GM23338 (cell line): ENCODE measurements at regions not wholly inside any gene's neighbourhood (a gene's known extent, or its start where the extent isn't known, plus 50 kb on each side); places are given as distances from the start of the nearest gene placed in this dataset.

Experiments used
- ATAC-seq: fragments of 200-7000 bp; cut with Tn5 transposase; 3 replicates; pipeline ENCODE4 v1.9.1; 2020
- DNase-seq: peaks from one replicate; pipeline ENCODE4 v3.0.0-alpha.2; 2015; ENCODE audit warnings: low spot score
- H2AFZ ChIP-seq: fragments of 200-600 bp; sonication (generic); 2 replicates; pipeline ENCODE4 v1.8.0; 2016; ENCODE audit warnings: antibody characterized with exemption, mild to moderate bottlenecking, moderate library complexity
- H3F3A ChIP-seq: fragments of 200-600 bp; sonication (generic); replicated peaks from 2 replicates; pipeline ENCODE4 v1.8.0; 2017; ENCODE audit warnings: antibody characterized with exemption, mixed run types, low read depth
- H3K27ac ChIP-seq: fragments of 200-600 bp; sonication (generic); 2 replicates; pipeline ENCODE4 v1.6.1; 2016; ENCODE audit warnings: low read depth
- H3K27me3 ChIP-seq: fragments of 200-600 bp; sonication (generic); 2 replicates; pipeline ENCODE4 v1.8.0; 2016; ENCODE audit warnings: mild to moderate bottlenecking, mixed run types, moderate library complexity; ENCODE audit not compliant: insufficient read depth
- H3K36me3 ChIP-seq: fragments of 200-600 bp; sonication (generic); 2 replicates; pipeline ENCODE4 v1.8.0; 2016; ENCODE audit warnings: mild to moderate bottlenecking; ENCODE audit not compliant: insufficient read depth
- H3K4me1 ChIP-seq: fragments of 200-600 bp; sonication (generic); 2 replicates; pipeline ENCODE4 v1.8.0; 2016; ENCODE audit warnings: mild to moderate bottlenecking, moderate library complexity; ENCODE audit not compliant: insufficient read depth
- H3K4me2 ChIP-seq: fragments of 200-600 bp; sonication (generic); 2 replicates; pipeline ENCODE4 v1.7.1; 2017; ENCODE audit warnings: mixed run types
- H3K4me3 ChIP-seq: fragments of 200-600 bp; sonication (generic); 2 replicates; pipeline ENCODE4 v1.6.1; 2016; ENCODE audit warnings: mixed run types
- H3K79me2 ChIP-seq: fragments of 200-600 bp; sonication (generic); replicated peaks from 2 replicates; pipeline ENCODE4 v1.8.0; 2017; ENCODE audit warnings: mild to moderate bottlenecking; ENCODE audit not compliant: insufficient read depth
- H3K9me2 ChIP-seq: fragments of 200-600 bp; sonication (generic); 2 replicates; pipeline ENCODE4 v1.8.0; 2017; ENCODE audit not compliant: insufficient read depth
- H4K20me1 ChIP-seq: fragments of 200-600 bp; sonication (generic); replicated peaks from 2 replicates; pipeline ENCODE4 v1.8.0; 2017; ENCODE audit warnings: mild to moderate bottlenecking; ENCODE audit not compliant: insufficient read depth
- H3K27ac Mint-ChIP-seq: 2 replicates; pipeline ENCODE4 v1.8.0; 2020; ENCODE audit warnings: inconsistent platforms, mild to moderate bottlenecking, moderate library complexity, mixed read lengths
- H3K27me3 Mint-ChIP-seq: 3 replicates; pipeline ENCODE4 v1.8.0; 2022; ENCODE audit warnings: low read depth, mild to moderate bottlenecking, moderate library complexity, mixed read lengths, inconsistent platforms; ENCODE audit not compliant: insufficient read depth, poor library complexity
- H3K36me3 Mint-ChIP-seq: 3 replicates; pipeline ENCODE4 v1.8.0; 2021; ENCODE audit warnings: low read depth, mild to moderate bottlenecking, inconsistent platforms, moderate library complexity, mixed read lengths
- H3K4me1 Mint-ChIP-seq: 3 replicates; pipeline ENCODE4 v1.8.0; 2020; ENCODE audit warnings: mild to moderate bottlenecking, inconsistent platforms, mixed read lengths
- H3K4me3 Mint-ChIP-seq: 3 replicates; pipeline ENCODE4 v1.8.0; 2021; ENCODE audit warnings: moderate library complexity, mild to moderate bottlenecking, inconsistent platforms, mixed read lengths
- H3K9me3 Mint-ChIP-seq: 3 replicates; pipeline ENCODE4 v1.8.0; 2020; ENCODE audit warnings: moderate library complexity, mild to moderate bottlenecking, inconsistent platforms, mixed read lengths
- CREB1 ChIP-seq: fragments of 250-450 bp; sonication (Bioruptor Pico); IDR thresholded peaks from 2 replicates; pipeline ENCODE4 v1.5.0; 2020; ENCODE audit warnings: low read depth, mild to moderate bottlenecking, moderate library complexity
- ETS1 ChIP-seq: IDR thresholded peaks from 2 replicates; pipeline ENCODE4 v1.6.1; 2016; ENCODE audit warnings: antibody characterized with exemption
- EZH2 ChIP-seq: fragments of 200-600 bp; sonication (generic); IDR thresholded peaks from one replicate; pipeline ENCODE4 v1.8.0; 2017; ENCODE audit warnings: antibody characterized with exemption, mild to moderate bottlenecking, low read depth; ENCODE audit not compliant: unreplicated experiment
- EZH2phosphoT487 ChIP-seq: fragments of 200-600 bp; sonication (generic); IDR thresholded peaks from one replicate; pipeline ENCODE4 v1.8.1; 2018; ENCODE audit warnings: antibody characterized with exemption; ENCODE audit not compliant: unreplicated experiment
- JUNB ChIP-seq: IDR thresholded peaks from one replicate; pipeline ENCODE4 v1.6.1; 2016; ENCODE audit warnings: antibody characterized with exemption; ENCODE audit not compliant: unreplicated experiment
- NANOG ChIP-seq: IDR thresholded peaks from 2 replicates; pipeline ENCODE4 v1.6.1; 2016; ENCODE audit warnings: antibody characterized with exemption, borderline replicate concordance
- POLR2AphosphoS5 ChIP-seq: IDR thresholded peaks from 2 replicates; pipeline ENCODE4 v1.6.1; 2016; ENCODE audit warnings: antibody characterized with exemption, low read depth
- ZNF114 ChIP-seq: fragments of 250-450 bp; sonication (Bioruptor Pico); IDR thresholded peaks from 2 replicates; pipeline ENCODE4 v1.5.0; 2020; ENCODE audit warnings: mild to moderate bottlenecking, moderate library complexity
- ZNF331 ChIP-seq: fragments of 250-450 bp; sonication (Bioruptor Pico); IDR thresholded peaks from 2 replicates; pipeline ENCODE4 v1.5.0; 2020; ENCODE audit warnings: low read depth, mild to moderate bottlenecking, moderate library complexity
- TF ChIP-seq, protein P1 (sequence below), 2 experiments: fragments of 200-600 bp in 1 of 2; sonication (generic) in 1 of 2; conservative IDR thresholded peaks; 2 replicates each; pipeline versions ENCODE4 v1.5.1 to v1.6.1; 2016 to 2017; ENCODE audit warnings: antibody characterized with exemption in 2 of 2, low read depth in 2 of 2, mild to moderate bottlenecking in 2 of 2, moderate library complexity in 1 of 2
- TF ChIP-seq, protein P2 (sequence below): IDR thresholded peaks from one replicate; pipeline ENCODE4 v1.6.1; 2018; ENCODE audit warnings: antibody characterized with exemption; ENCODE audit not compliant: unreplicated experiment

DNA sequence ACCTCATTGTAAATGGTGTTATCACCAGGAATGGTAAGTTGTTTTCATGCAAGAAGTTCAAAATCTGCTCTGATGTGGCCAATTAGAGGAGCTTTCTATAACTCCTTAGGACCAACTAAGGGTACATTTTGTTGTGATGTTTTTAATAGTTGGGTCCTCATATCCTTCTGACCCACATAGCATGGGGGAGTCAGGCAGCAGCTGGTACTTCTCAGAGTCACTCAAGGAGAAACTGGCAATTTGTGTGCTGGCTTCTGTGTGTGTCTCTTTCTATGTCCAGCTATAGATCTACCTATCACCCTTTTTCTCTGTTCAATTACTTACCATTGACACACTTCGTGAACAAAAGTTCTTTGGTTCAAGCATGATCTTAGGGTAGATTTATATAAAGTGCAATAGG lies 194.3 kb upstream of the TENM3 start (continued):
- no peak for TF ChIP-seq CREB1 (CRISPR knock-in tag)
- no peak for TF ChIP-seq NANOG
- TF ChIP-seq ETS1 = no peak
- TF ChIP-seq JUNB = no peak
- TF ChIP-seq EZH2 = no peak
- TF ChIP-seq, protein P1, sequence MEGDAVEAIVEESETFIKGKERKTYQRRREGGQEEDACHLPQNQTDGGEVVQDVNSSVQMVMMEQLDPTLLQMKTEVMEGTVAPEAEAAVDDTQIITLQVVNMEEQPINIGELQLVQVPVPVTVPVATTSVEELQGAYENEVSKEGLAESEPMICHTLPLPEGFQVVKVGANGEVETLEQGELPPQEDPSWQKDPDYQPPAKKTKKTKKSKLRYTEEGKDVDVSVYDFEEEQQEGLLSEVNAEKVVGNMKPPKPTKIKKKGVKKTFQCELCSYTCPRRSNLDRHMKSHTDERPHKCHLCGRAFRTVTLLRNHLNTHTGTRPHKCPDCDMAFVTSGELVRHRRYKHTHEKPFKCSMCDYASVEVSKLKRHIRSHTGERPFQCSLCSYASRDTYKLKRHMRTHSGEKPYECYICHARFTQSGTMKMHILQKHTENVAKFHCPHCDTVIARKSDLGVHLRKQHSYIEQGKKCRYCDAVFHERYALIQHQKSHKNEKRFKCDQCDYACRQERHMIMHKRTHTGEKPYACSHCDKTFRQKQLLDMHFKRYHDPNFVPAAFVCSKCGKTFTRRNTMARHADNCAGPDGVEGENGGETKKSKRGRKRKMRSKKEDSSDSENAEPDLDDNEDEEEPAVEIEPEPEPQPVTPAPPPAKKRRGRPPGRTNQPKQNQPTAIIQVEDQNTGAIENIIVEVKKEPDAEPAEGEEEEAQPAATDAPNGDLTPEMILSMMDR (conservative IDR thresholded peaks at IDR 0.05; ENCODE audit: low read depth in 2 of 2) = no peak

GRCh38 chr4:182056866-182057265 lies 186.3 kb upstream of the TENM3 start:
- H3K79me2 ChIP-seq = no peaks in the 10 kb centered on the region
- no peak overlapping the region for H3K27ac ChIP-seq
- 0 out of 2 replicates have a peak, but pooled peaks cover 3% of the 10 kb centered on the region for H3K9me2 ChIP-seq
- no peaks in the 10 kb centered on the region for H3K27me3 ChIP-seq
- no peaks in the 10 kb centered on the region for H3F3A ChIP-seq
- Mint-ChIP-seq H3K9me3 (peaks cover 21% of the 10 kb centered on the region), H3K27me3 (no peaks in the 10 kb centered on the region), H3K4me1 (no peaks in the 10 kb centered on the region), H3K27ac (no peak overlapping the region), H3K36me3 (peaks cover 22% of the 10 kb centered on the region), H3K4me3 (no peak overlapping the region)
- H4K20me1 ChIP-seq = no peaks in the 10 kb centered on the region
- no peak overlapping the region for H3K4me2 ChIP-seq
- no peak overlapping the region for H3K4me3 ChIP-seq
- H3K36me3 ChIP-seq = no peaks in the 10 kb centered on the region
- no peaks in the 10 kb centered on the region for H3K4me1 ChIP-seq
- ATAC-seq (no peak), DNase-seq (no peak)
- no peak overlapping the region for H2AFZ ChIP-seq
- TF ChIP-seq, protein P1 (conservative IDR thresholded peaks at IDR 0.05; ENCODE audit: low read depth in 2 of 2) = peak in 1 of 2 experiments; percentile 24; a peak in 1 of 4 replicates
- TF ChIP-seq, protein P2, sequence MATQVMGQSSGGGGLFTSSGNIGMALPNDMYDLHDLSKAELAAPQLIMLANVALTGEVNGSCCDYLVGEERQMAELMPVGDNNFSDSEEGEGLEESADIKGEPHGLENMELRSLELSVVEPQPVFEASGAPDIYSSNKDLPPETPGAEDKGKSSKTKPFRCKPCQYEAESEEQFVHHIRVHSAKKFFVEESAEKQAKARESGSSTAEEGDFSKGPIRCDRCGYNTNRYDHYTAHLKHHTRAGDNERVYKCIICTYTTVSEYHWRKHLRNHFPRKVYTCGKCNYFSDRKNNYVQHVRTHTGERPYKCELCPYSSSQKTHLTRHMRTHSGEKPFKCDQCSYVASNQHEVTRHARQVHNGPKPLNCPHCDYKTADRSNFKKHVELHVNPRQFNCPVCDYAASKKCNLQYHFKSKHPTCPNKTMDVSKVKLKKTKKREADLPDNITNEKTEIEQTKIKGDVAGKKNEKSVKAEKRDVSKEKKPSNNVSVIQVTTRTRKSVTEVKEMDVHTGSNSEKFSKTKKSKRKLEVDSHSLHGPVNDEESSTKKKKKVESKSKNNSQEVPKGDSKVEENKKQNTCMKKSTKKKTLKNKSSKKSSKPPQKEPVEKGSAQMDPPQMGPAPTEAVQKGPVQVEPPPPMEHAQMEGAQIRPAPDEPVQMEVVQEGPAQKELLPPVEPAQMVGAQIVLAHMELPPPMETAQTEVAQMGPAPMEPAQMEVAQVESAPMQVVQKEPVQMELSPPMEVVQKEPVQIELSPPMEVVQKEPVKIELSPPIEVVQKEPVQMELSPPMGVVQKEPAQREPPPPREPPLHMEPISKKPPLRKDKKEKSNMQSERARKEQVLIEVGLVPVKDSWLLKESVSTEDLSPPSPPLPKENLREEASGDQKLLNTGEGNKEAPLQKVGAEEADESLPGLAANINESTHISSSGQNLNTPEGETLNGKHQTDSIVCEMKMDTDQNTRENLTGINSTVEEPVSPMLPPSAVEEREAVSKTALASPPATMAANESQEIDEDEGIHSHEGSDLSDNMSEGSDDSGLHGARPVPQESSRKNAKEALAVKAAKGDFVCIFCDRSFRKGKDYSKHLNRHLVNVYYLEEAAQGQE = no peak
- TF ChIP-seq JUNB (no peak), POLR2AphosphoS5 (no peak), EZH2phosphoT487 (no peak), ZNF114 (CRISPR knock-in tag) (no peak), CREB1 (CRISPR knock-in tag) (no peak), ZNF331 (CRISPR knock-in tag) (no peak)
